Kidney (tissue), 13 donors: ENCODE measurements at regions not wholly inside any gene's neighbourhood (a gene's known extent, or its start where the extent isn't known, plus 50 kb on each side); places are given as distances from the start of the nearest gene placed in this dataset.

Experiments used
- DNase-seq, 5 donors: peaks; one replicate each; pipeline ENCODE4 v3.0.0-alpha.2; 2013 to 2020
- FAIRE-seq: peaks from 2 replicates; lab custom pipeline; 2012; peaks lifted over from hg19 to GRCh38; lab: Jason Lieb, UNC
- H3K27ac ChIP-seq, 2 donors: one replicate each; pipeline ENCODE4 v1.7.0; 2013; ENCODE audit warnings: low read depth in 2 of 2, low read length in 2 of 2, inconsistent platforms in 1 of 2
- H3K27me3 ChIP-seq: one replicate; pipeline ENCODE4 v1.7.1; 2013; ENCODE audit warnings: low read length, inconsistent platforms; ENCODE audit not compliant: control insufficient read depth, insufficient read depth
- H3K36me3 ChIP-seq, 3 donors: one replicate each; pipeline versions ENCODE4 v1.7.0 to v1.7.1; 2013; ENCODE audit warnings: low read length in 3 of 3, control low read depth in 1 of 3, inconsistent platforms in 1 of 3; ENCODE audit not compliant: insufficient read depth in 3 of 3, control insufficient read depth in 2 of 3
- H3K4me1 ChIP-seq, 3 donors: one replicate each; pipeline versions ENCODE4 v1.7.0 to v1.7.1; 2013; ENCODE audit warnings: low read length in 3 of 3, inconsistent platforms in 1 of 3, low read depth in 1 of 3; ENCODE audit not compliant: control insufficient read depth in 2 of 3, insufficient read depth in 2 of 3
- H3K4me3 ChIP-seq, 3 donors: one replicate each; pipeline versions ENCODE4 v1.7.0 to v1.8.1; 2013; ENCODE audit warnings: low read length in 3 of 3, control low read depth in 1 of 3, inconsistent platforms in 1 of 3
- H3K9ac ChIP-seq, 3 donors: one replicate each; pipeline versions ENCODE4 v1.7.0 to v1.7.1; 2013; ENCODE audit warnings: low read length in 3 of 3, control low read depth in 1 of 3, inconsistent platforms in 1 of 3
- H3K9me3 ChIP-seq, 3 donors: one replicate each; pipeline versions ENCODE4 v1.7.0 to v1.7.1; 2013; ENCODE audit warnings: low read length in 3 of 3, control low read depth in 1 of 3, inconsistent platforms in 1 of 3; ENCODE audit not compliant: control insufficient read depth in 2 of 3, insufficient read depth in 1 of 3
- intact Hi-C: fragments of 100-400 bp; cut with DNase I; formaldehyde crosslinking; loops from one replicate; pipeline ENCODE4 v1.11.1; 2022
- TF ChIP-seq, protein P1 (sequence below): IDR thresholded peaks from 3 replicates; pipeline ENCODE4 v1.5.1; 2012; ENCODE audit warnings: mild to moderate bottlenecking, moderate library complexity, borderline replicate concordance; ENCODE audit not compliant: insufficient read depth; ENCODE audit errors: extremely low read depth
- donor health status: control.
- donor health status: control.
- donor health status: control.
- donor health status: control.
- donor health status: control.
- donor health status: DM: yes; HTN: yes; CAD: no.
- donor health status: Normal renal cell carcinoma (clear cell type).

DNA sequence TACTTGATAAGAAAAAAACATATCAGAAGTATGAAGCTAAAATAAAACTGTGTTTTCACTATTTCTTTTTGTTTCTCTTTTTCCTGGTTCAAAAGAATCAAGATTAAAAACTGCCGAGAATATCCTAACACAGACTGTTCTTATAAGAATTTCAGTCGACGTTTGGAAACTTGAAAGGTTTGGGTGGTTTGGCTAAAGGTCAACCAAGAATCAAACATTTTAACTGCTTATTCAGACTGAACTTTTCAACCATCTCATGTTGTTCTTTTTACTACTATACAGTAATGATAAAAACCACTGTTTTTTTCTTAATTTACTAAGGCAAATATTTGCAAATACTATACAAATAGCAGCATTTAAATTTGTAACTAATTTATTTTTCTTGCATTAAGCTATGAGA is 308.5 kb upstream of the TFPI start:
- Histone ChIP-seq H3K9ac (no peak overlapping the region), H3K4me1 (no peaks in the 10 kb centered on the region), H3K27me3 (no peaks in the 10 kb centered on the region), H3K4me3 (peak overlapping the region in 1 of 3 donors; percentile 2), H3K36me3 (no peaks in the 10 kb centered on the region), H3K27ac (no peak overlapping the region), H3K9me3 (no peaks in the 10 kb centered on the region)
- peak in 1 of 5 donors; percentile 47 for DNase-seq
- TF ChIP-seq, protein P1, sequence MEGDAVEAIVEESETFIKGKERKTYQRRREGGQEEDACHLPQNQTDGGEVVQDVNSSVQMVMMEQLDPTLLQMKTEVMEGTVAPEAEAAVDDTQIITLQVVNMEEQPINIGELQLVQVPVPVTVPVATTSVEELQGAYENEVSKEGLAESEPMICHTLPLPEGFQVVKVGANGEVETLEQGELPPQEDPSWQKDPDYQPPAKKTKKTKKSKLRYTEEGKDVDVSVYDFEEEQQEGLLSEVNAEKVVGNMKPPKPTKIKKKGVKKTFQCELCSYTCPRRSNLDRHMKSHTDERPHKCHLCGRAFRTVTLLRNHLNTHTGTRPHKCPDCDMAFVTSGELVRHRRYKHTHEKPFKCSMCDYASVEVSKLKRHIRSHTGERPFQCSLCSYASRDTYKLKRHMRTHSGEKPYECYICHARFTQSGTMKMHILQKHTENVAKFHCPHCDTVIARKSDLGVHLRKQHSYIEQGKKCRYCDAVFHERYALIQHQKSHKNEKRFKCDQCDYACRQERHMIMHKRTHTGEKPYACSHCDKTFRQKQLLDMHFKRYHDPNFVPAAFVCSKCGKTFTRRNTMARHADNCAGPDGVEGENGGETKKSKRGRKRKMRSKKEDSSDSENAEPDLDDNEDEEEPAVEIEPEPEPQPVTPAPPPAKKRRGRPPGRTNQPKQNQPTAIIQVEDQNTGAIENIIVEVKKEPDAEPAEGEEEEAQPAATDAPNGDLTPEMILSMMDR = no peak
- FAIRE-seq = peak; percentile 15
- intact Hi-C loops = no loop called here

DNA sequence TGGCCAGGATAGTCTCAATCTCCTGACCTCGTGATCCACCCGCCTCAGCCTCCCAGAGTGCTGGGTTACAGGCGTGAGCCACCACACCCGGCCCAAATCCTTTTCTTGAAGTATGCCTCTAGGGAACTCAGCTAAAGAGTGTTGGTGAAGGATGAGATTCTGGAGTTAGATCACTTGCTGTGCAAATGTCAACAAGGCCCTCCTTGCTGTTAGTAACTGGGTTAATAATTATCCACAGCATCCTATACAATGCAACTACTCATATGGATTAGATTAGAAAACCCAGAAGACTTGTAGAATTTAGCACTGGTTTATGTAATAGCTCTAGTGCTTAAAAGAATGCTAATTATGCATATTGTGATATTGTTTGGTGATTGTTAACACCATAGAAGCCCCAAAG is 310.8 kb upstream of the TFPI start:
- FAIRE-seq = no peak
- no peaks in the 10 kb centered on the region for H3K9me3 ChIP-seq
- H3K36me3 ChIP-seq = no peaks in the 10 kb centered on the region

DNA sequence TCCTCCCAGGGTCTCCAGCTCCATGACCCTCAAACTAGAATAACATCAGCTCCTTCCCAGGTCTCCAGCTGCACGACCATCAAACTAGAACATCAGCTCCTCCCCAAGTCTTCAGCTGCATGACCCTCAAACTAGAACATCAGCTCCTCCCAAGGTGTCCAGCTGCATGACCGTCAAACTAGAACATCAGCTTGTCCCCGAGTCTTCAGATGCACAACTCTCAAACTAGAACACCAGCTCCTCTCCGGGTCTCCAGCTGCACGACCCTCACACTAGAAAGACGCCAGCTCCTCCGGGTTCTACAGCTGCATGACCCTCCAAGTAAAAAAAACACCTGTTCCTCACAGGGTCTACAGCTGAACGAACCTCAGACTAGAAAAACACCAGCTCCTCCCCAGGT is 312.9 kb upstream of the TFPI start:
- H3K9me3 ChIP-seq = no peaks in the 10 kb centered on the region
- FAIRE-seq (no peak), DNase-seq (no peak)
- TF ChIP-seq, protein P1 = no peak
- H3K36me3 ChIP-seq = no peaks in the 10 kb centered on the region
- no peak overlapping the region for H3K27ac ChIP-seq
- intact Hi-C loops = no loop called here
- no peaks in the 10 kb centered on the region for H3K4me1 ChIP-seq
- no peak overlapping the region for H3K4me3 ChIP-seq
- no peaks in the 10 kb centered on the region for H3K27me3 ChIP-seq
- H3K9ac ChIP-seq = no peak overlapping the region

More for the DNA sequence above, 310.8 kb upstream of the TFPI start:
- intact Hi-C loops = no loop called here
- H3K4me1 ChIP-seq = no peaks in the 10 kb centered on the region
- H3K4me3 ChIP-seq = no peak overlapping the region
- H3K27me3 ChIP-seq = no peaks in the 10 kb centered on the region
- no peak for DNase-seq
- no peak overlapping the region for H3K27ac ChIP-seq
- H3K9ac ChIP-seq = no peak overlapping the region
- TF ChIP-seq, protein P1 = no peak

DNA sequence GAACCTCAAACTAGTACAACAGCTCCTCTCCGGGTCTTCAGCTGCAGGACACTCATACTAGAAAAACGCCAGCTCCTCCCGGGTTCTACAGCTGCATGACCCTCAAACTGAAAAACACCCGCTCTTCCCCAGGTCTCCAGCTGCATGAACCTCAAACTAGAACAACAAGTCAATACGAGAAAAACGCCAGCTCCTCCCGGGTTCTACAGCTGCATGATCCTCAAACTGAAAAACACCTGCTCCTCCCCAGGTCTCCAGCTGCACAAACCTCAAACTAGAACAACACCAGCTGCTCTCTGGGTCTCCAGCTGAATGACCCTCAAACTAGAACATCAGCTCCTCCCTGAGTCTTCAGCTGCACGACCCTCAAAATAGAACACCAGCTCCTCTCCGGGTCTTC is 315.0 kb upstream of the TFPI start:
- intact Hi-C loops = no loop called here
- TF ChIP-seq, protein P1 = no peak
- no peak overlapping the region for H3K9ac ChIP-seq
- no peaks in the 10 kb centered on the region for H3K4me1 ChIP-seq
- DNase-seq (no peak), FAIRE-seq (no peak)
- H3K36me3 ChIP-seq = no peaks in the 10 kb centered on the region
- H3K9me3 ChIP-seq = no peaks in the 10 kb centered on the region
- no peak overlapping the region for H3K4me3 ChIP-seq
- H3K27ac ChIP-seq = no peak overlapping the region
- no peaks in the 10 kb centered on the region for H3K27me3 ChIP-seq
